ENCODE measurements at regions not wholly inside any gene's neighbourhood (a gene's known extent, or its start where the extent isn't known, plus 50 kb on each side); places are given as distances from the start of the nearest gene placed in this dataset.

DNA sequence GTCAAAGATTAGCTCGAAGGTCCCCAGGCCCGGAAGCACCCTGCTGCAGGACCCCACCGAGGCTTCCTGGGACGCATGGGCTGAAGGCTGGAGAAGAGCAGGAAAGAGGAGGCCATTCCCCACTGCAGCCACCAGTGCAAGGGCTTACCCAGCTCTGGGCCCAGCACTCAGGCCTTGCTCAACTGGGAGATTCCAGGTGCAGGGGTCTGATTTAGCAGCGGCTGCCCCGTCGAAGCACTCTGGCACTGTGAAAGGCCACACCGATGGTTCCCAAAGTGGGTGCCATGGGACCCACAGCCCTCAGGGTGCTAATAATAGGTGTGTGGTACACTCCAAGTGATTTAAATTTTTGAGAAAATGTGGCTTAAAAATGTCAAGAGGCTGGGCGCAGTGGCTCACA is 130.9 kb downstream of the OAT start:
- no peak for DNase-seq
- Histone ChIP-seq H3K4me3 (no peak overlapping the region), H3K36me3 (ENCODE audit: control insufficient read depth in 4 of 4, insufficient read depth in 4 of 4, low read length in 4 of 4) (no peaks in the 10 kb centered on the region), H3K27me3 (ENCODE audit: control insufficient read depth in 3 of 3, insufficient read depth in 3 of 3, low read length in 2 of 3) (no peaks in the 10 kb centered on the region), H3K4me1 (ENCODE audit: control insufficient read depth in 5 of 5, insufficient read depth in 5 of 5, low read length in 5 of 5) (peaks cover 0 to 3% (median 0%) of the 10 kb centered on the region in 5 donors), H3K9ac (ENCODE audit: insufficient read depth in 1 of 2, low read length in 2 of 2) (no peak overlapping the region), H3K9me3 (ENCODE audit: control insufficient read depth in 4 of 4, insufficient read depth in 3 of 4, low read length in 3 of 4) (peaks cover 0 to 2% (median 0%) of the 10 kb centered on the region in 4 donors), H3K27ac (ENCODE audit: low read depth in 1 of 2, low read length in 1 of 2) (no peak overlapping the region)
- ATAC-seq (ENCODE audit: insufficient read depth, low FRiP score), result no peak
- WGBS, 2 donors, result 89 to 91% methylated on average over 9 of the region's 9 CpGs
- TF ChIP-seq, protein P1, sequence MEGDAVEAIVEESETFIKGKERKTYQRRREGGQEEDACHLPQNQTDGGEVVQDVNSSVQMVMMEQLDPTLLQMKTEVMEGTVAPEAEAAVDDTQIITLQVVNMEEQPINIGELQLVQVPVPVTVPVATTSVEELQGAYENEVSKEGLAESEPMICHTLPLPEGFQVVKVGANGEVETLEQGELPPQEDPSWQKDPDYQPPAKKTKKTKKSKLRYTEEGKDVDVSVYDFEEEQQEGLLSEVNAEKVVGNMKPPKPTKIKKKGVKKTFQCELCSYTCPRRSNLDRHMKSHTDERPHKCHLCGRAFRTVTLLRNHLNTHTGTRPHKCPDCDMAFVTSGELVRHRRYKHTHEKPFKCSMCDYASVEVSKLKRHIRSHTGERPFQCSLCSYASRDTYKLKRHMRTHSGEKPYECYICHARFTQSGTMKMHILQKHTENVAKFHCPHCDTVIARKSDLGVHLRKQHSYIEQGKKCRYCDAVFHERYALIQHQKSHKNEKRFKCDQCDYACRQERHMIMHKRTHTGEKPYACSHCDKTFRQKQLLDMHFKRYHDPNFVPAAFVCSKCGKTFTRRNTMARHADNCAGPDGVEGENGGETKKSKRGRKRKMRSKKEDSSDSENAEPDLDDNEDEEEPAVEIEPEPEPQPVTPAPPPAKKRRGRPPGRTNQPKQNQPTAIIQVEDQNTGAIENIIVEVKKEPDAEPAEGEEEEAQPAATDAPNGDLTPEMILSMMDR (IDR thresholded peaks at IDR 0.05; ENCODE audit: control extremely low read depth, extremely low read depth), result no peak

DNA sequence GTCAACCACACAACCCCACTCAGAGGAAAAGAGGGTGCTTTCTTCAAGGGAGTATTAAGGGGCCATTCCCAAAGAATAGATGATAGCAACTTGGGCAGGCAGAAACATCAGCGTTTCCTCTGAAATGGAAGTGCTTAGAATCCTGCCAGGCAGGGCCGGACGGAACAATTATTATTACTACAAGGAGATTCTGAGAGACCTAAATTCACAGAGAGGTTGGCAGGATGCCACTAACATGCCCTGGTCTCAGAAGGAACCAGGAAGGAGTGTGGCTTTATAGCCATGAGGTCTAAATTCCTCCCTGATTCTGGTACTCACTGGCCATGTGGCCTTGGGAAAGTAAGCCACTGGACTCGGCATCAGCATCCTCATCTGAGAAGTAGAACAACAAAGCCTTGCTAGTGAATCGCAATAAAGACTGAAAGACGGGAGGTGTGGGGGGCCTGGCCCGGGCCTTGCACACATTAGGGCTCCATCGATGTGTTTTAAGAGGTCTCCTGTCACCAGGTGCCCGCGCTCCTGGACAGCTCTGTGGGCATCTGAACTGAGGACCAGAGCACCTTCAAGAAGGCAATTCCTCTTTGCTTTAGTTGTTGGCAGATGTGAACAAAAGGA is 131.5 kb downstream of the OAT start:
- no peak overlapping the region for H3K9ac ChIP-seq (ENCODE audit: insufficient read depth in 1 of 2, low read length in 2 of 2)
- no peak for ATAC-seq (ENCODE audit: insufficient read depth, low FRiP score)
- TF ChIP-seq, protein P1 (IDR thresholded peaks at IDR 0.05; ENCODE audit: control extremely low read depth, extremely low read depth), result no peak
- H3K27ac ChIP-seq (ENCODE audit: low read depth in 1 of 2, low read length in 1 of 2), result no peak overlapping the region
- no peak overlapping the region for H3K4me3 ChIP-seq
- 89 to 94% methylated on average over 10 of the region's 10 CpGs for whole genome bisulfite sequencing, 2 donors
- peaks cover 0 to 3% (median 0%) of the 10 kb centered on the region in 5 donors for H3K4me1 ChIP-seq (ENCODE audit: control insufficient read depth in 5 of 5, insufficient read depth in 5 of 5, low read length in 5 of 5)
- H3K36me3 ChIP-seq (ENCODE audit: control insufficient read depth in 4 of 4, insufficient read depth in 4 of 4, low read length in 4 of 4), result no peaks in the 10 kb centered on the region
- H3K27me3 ChIP-seq (ENCODE audit: control insufficient read depth in 3 of 3, insufficient read depth in 3 of 3, low read length in 2 of 3), result no peaks in the 10 kb centered on the region
- H3K9me3 ChIP-seq (ENCODE audit: control insufficient read depth in 4 of 4, insufficient read depth in 3 of 4, low read length in 3 of 4), result peaks cover 0 to 2% (median 0%) of the 10 kb centered on the region in 4 donors
- DNase-seq, result no peak

DNA sequence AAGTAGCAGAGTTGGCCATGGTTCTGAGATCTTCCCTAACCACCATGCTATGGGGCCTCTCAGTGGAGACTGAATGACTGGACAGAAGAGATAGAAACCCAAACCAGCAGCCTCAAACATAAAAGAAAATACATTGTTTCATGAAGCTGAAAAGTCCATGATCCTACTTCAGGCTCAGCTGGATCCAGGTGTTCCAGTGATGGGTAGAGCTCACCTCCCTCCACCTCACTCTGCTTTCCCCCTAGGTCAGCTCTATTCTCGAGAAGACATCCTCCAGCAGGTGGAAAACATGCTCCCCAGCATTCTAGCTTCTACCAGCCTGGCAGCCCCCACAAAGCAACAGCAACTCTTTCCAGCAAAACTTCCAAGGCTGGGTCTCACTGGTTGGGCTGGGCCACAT is 132.1 kb downstream of the OAT start:
- peaks cover 0 to 3% (median 0%) of the 10 kb centered on the region in 5 donors for H3K4me1 ChIP-seq (ENCODE audit: control insufficient read depth in 5 of 5, insufficient read depth in 5 of 5, low read length in 5 of 5)
- no peak for DNase-seq
- H3K36me3 ChIP-seq (ENCODE audit: control insufficient read depth in 4 of 4, insufficient read depth in 4 of 4, low read length in 4 of 4), result no peaks in the 10 kb centered on the region
- no peak overlapping the region for H3K4me3 ChIP-seq
- TF ChIP-seq, protein P1 (IDR thresholded peaks at IDR 0.05; ENCODE audit: control extremely low read depth, extremely low read depth), result no peak
- H3K9me3 ChIP-seq (ENCODE audit: control insufficient read depth in 4 of 4, insufficient read depth in 3 of 4, low read length in 3 of 4), result peaks cover 0 to 2% (median 0%) of the 10 kb centered on the region in 4 donors
- H3K9ac ChIP-seq (ENCODE audit: insufficient read depth in 1 of 2, low read length in 2 of 2), result no peak overlapping the region
- no peaks in the 10 kb centered on the region for H3K27me3 ChIP-seq (ENCODE audit: control insufficient read depth in 3 of 3, insufficient read depth in 3 of 3, low read length in 2 of 3)
- ATAC-seq (ENCODE audit: insufficient read depth, low FRiP score), result no peak
- no peak overlapping the region for H3K27ac ChIP-seq (ENCODE audit: low read depth in 1 of 2, low read length in 1 of 2)
- 84 to 91% methylated on average over 1 of the region's 1 CpG for WGBS, 2 donors

Data from lung (tissue), 11 donors.